ENCODE measurements at regions not wholly inside any gene's neighbourhood (a gene's known extent, or its start where the extent isn't known, plus 50 kb on each side); places are given as distances from the start of the nearest gene placed in this dataset.

- Histone ChIP-seq H3K4me1 (ENCODE audit: control insufficient read depth, extremely low read depth, insufficient read depth, low read length) (no peaks in the 10 kb centered on the region), H4K20me1 (ENCODE audit: control insufficient read depth, extremely low read depth, insufficient read depth, low read length) (no peaks in the 10 kb centered on the region), H3K79me2 (ENCODE audit: control insufficient read depth, insufficient read depth, low read length) (no peaks in the 10 kb centered on the region), H3K9me1 (ENCODE audit: control insufficient read depth, extremely low read depth, insufficient read depth, low read length) (no peaks in the 10 kb centered on the region), H3K9ac (ENCODE audit: control insufficient read depth, extremely low read depth, insufficient read depth, low read length) (no peak overlapping the region), H3K9me3 (ENCODE audit: control insufficient read depth, low read depth, low read length) (no peaks in the 10 kb centered on the region), H2AFZ (ENCODE audit: control insufficient read depth, low read length) (no peak overlapping the region), H3K27me3 (ENCODE audit: control insufficient read depth, extremely low read depth, insufficient read depth, low read length) (no peaks in the 10 kb centered on the region), H3K4me2 (ENCODE audit: control insufficient read depth, extremely low read depth, insufficient read depth, low read depth, low read length) (no peak overlapping the region), H3K27ac (ENCODE audit: control insufficient read depth, insufficient read depth, low read length) (no peak overlapping the region), H3K4me3 (ENCODE audit: control insufficient read depth in 2 of 3, extremely low read depth in 1 of 3, insufficient read depth in 2 of 3, low read depth in 1 of 3, low read length in 3 of 3) (no peak overlapping the region), H3K36me3 (ENCODE audit: control insufficient read depth in 2 of 2, extremely low read depth in 1 of 2, insufficient read depth in 2 of 2, low read length in 2 of 2) (no peaks in the 10 kb centered on the region)
- DNase-seq (ENCODE audit: low read depth, low spot score) (no peak), FAIRE-seq (no peak)
- dilution Hi-C loops (cut with MboI; ENCODE audit: extremely low pct_ligation_motif_present, low sequenced_read_pairs) = no loop called here
- TF ChIP-seq EZH2 (IDR thresholded peaks at IDR 0.05; ENCODE audit: low read length) (no peak), CTCF (optimal IDR thresholded peaks at IDR 0.05 in 1 of 3, IDR thresholded peaks at IDR 0.05 in 1 of 3, conservative IDR thresholded peaks at IDR 0.05 in 1 of 3; ENCODE audit: extremely low read depth in 1 of 3, insufficient read depth in 2 of 3, low read length in 3 of 3) (no peak)
Observed at GRCh38 chr2:239857591-239857990, 167.6 kb downstream of the NDUFA10 start.

DNA sequence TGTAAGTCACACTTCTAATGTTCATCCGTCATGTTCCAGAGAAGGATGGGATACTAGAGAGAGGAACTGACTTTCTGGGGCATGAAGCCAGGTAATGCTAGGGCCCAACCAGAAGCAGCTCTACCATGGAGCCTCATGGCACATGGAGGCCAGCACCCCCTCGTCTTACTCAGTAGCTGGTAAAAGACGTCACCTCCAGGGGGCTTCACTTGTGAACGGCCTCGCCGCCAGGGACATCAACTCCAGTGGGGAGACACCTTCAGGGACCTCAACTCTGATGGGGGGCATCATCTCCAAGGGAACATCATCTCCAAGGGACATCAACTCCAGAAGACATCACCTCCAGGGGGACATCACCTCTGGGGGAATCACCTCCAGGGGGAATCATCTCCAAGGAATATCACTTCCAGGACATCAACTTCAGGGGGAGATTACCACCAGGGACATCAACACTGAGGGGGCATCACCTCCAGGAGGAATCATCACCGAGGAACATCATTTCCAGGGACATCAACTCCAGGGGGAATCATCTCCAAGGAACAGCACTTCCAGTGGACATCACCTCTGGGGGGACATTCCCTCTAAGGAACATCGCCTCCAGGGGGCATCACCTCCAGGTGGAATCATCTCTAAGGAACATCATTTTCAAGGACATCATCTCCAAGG lies 168.4 kb downstream of the NDUFA10 start:
- no peaks in the 10 kb centered on the region for H3K36me3 ChIP-seq (ENCODE audit: control insufficient read depth in 2 of 2, extremely low read depth in 1 of 2, insufficient read depth in 2 of 2, low read length in 2 of 2)
- H4K20me1 ChIP-seq (ENCODE audit: control insufficient read depth, extremely low read depth, insufficient read depth, low read length) = no peaks in the 10 kb centered on the region
- H3K4me1 ChIP-seq (ENCODE audit: control insufficient read depth, extremely low read depth, insufficient read depth, low read length) = no peaks in the 10 kb centered on the region
- H3K4me2 ChIP-seq (ENCODE audit: control insufficient read depth, extremely low read depth, insufficient read depth, low read depth, low read length) = no peak overlapping the region
- H2AFZ ChIP-seq (ENCODE audit: control insufficient read depth, low read length) = no peak overlapping the region
- H3K79me2 ChIP-seq (ENCODE audit: control insufficient read depth, insufficient read depth, low read length) = no peaks in the 10 kb centered on the region
- no peak for DNase-seq (ENCODE audit: low read depth, low spot score)
- no peak overlapping the region for H3K27ac ChIP-seq (ENCODE audit: control insufficient read depth, insufficient read depth, low read length)
- H3K27me3 ChIP-seq (ENCODE audit: control insufficient read depth, extremely low read depth, insufficient read depth, low read length) = no peaks in the 10 kb centered on the region
- no peaks in the 10 kb centered on the region for H3K9me3 ChIP-seq (ENCODE audit: control insufficient read depth, low read depth, low read length)
- H3K9me1 ChIP-seq (ENCODE audit: control insufficient read depth, extremely low read depth, insufficient read depth, low read length) = no peaks in the 10 kb centered on the region
- FAIRE-seq = no peak
- no peak for TF ChIP-seq EZH2 (IDR thresholded peaks at IDR 0.05; ENCODE audit: low read length)
- no peak for TF ChIP-seq CTCF (optimal IDR thresholded peaks at IDR 0.05 in 1 of 3, IDR thresholded peaks at IDR 0.05 in 1 of 3, conservative IDR thresholded peaks at IDR 0.05 in 1 of 3; ENCODE audit: extremely low read depth in 1 of 3, insufficient read depth in 2 of 3, low read length in 3 of 3)
- H3K9ac ChIP-seq (ENCODE audit: control insufficient read depth, extremely low read depth, insufficient read depth, low read length) = no peak overlapping the region
- no peak overlapping the region for H3K4me3 ChIP-seq (ENCODE audit: control insufficient read depth in 2 of 3, extremely low read depth in 1 of 3, insufficient read depth in 2 of 3, low read depth in 1 of 3, low read length in 3 of 3)
- dilution Hi-C loops (cut with MboI; ENCODE audit: extremely low pct_ligation_motif_present, low sequenced_read_pairs) = no loop called here

All from keratinocyte (primary cell).